Naive thymus-derived CD4-positive, alpha-beta T cell (primary cell): ENCODE measurements at regions not wholly inside any gene's neighbourhood (a gene's known extent, or its start where the extent isn't known, plus 50 kb on each side); places are given as distances from the start of the nearest gene placed in this dataset.
"Not testable (repeated sequence)": the region's sequence is repeated elsewhere in the genome, so short reads cannot be mapped to it uniquely, and the experiment has no call there.

Experiments
- ATAC-seq: fragments of 150-1000 bp; cut with Tn5 transposase; 2 replicates; pipeline ENCODE4 v1.10.0; 2021; ENCODE audit warnings: mild to moderate bottlenecking, moderate library complexity
- CTCF ChIA-PET: fragments of 350-600 bp; sonication (Branson Sonifier 250); formaldehyde crosslinking; loops from one replicate; lab custom pipeline; 2021; ENCODE audit warnings: antibody characterized with exemption; lab: Charles Lee
- POLR2A ChIA-PET: fragments of 350-600 bp; sonication (Branson Sonifier 250); formaldehyde crosslinking; loops from one replicate; lab custom pipeline; 2021; ENCODE audit warnings: antibody characterized with exemption, inconsistent platforms; lab: Charles Lee
- DNase-seq, 9 donors: peaks; one replicate each; pipeline versions ENCODE4 v3.0.0 to v3.0.0-alpha.2; 2020 to 2022; ENCODE audit warnings: mixed read lengths in 1 of 9
- H3K27ac ChIP-seq: one replicate; pipeline ENCODE4 v1.7.0; 2013; ENCODE audit warnings: mild to moderate bottlenecking, low read depth, low read length, moderate library complexity
- H3K27me3 ChIP-seq, 2 donors: one replicate each; pipeline ENCODE4 v1.7.0; 2013; ENCODE audit warnings: low read length in 2 of 2, mild to moderate bottlenecking in 2 of 2, moderate library complexity in 2 of 2; ENCODE audit not compliant: control insufficient read depth in 2 of 2, insufficient read depth in 2 of 2
- H3K36me3 ChIP-seq, 3 experiments: 1 replicate in 2 of 3; 2 replicates in 1 of 3; pipeline ENCODE4 v1.7.0; 2013; ENCODE audit warnings: low read length in 3 of 3, mild to moderate bottlenecking in 3 of 3, moderate library complexity in 1 of 3; ENCODE audit not compliant: insufficient read depth in 3 of 3, control insufficient read depth in 2 of 3
- H3K4me1 ChIP-seq, 2 donors: one replicate each; pipeline ENCODE4 v1.7.0; 2013; ENCODE audit warnings: low read length in 2 of 2, mild to moderate bottlenecking in 2 of 2, moderate library complexity in 1 of 2; ENCODE audit not compliant: control insufficient read depth in 2 of 2, insufficient read depth in 2 of 2
- H3K4me3 ChIP-seq: 2 replicates; pipeline ENCODE4 v1.7.0; 2013; ENCODE audit warnings: mild to moderate bottlenecking, low read length
- H3K9me3 ChIP-seq, 3 experiments: 1 replicate in 2 of 3; 2 replicates in 1 of 3; pipeline ENCODE4 v1.7.0; 2013; ENCODE audit warnings: low read length in 3 of 3; ENCODE audit not compliant: control insufficient read depth in 2 of 3
- H3K27ac Mint-ChIP-seq, 9 donors: one replicate each; pipeline ENCODE4 v1.8.0; 2020 to 2022; ENCODE audit warnings: mixed read lengths in 9 of 9, mild to moderate bottlenecking in 8 of 9, moderate library complexity in 5 of 9, inconsistent platforms in 2 of 9
- H3K27me3 Mint-ChIP-seq, 5 donors: one replicate each; pipeline ENCODE4 v1.8.0; 2021 to 2022; ENCODE audit warnings: mixed read lengths in 5 of 5, mild to moderate bottlenecking in 1 of 5
- H3K36me3 Mint-ChIP-seq, 5 donors: one replicate each; pipeline ENCODE4 v1.8.0; 2020 to 2022; ENCODE audit warnings: mixed read lengths in 5 of 5, mild to moderate bottlenecking in 3 of 5, inconsistent platforms in 1 of 5
- H3K4me1 Mint-ChIP-seq, 7 donors: one replicate each; pipeline ENCODE4 v1.8.0; 2020 to 2022; ENCODE audit warnings: mixed read lengths in 7 of 7, mild to moderate bottlenecking in 3 of 7, inconsistent platforms in 1 of 7
- H3K4me3 Mint-ChIP-seq, 10 donors: one replicate each; pipeline ENCODE4 v1.8.0; 2020 to 2022; ENCODE audit warnings: mild to moderate bottlenecking in 10 of 10, mixed read lengths in 10 of 10, moderate library complexity in 6 of 10, inconsistent platforms in 2 of 10
- H3K9me3 Mint-ChIP-seq, 11 donors: one replicate each; pipeline ENCODE4 v1.8.0; 2020 to 2022; ENCODE audit warnings: mixed read lengths in 11 of 11, mild to moderate bottlenecking in 4 of 11, inconsistent platforms in 1 of 11, moderate library complexity in 1 of 11
- intact Hi-C, 2 donors: fragments of 100-400 bp; cut with micrococcal nuclease; formaldehyde crosslinking; loops; one replicate each; pipeline ENCODE4 v1.15.1; 2023

GRCh38 chr4:131729205-131729604 is 1419.9 kb upstream of the PCDH10 start:
- H3K4me3 ChIP-seq, H3K27ac ChIP-seq, CTCF ChIA-PET, H3K4me1 Mint-ChIP-seq, H3K27me3 Mint-ChIP-seq, POLR2A ChIA-PET, H3K9me3 ChIP-seq, ATAC-seq, H3K36me3 ChIP-seq, intact Hi-C loops, H3K4me1 ChIP-seq, H3K27me3 ChIP-seq, H3K36me3 Mint-ChIP-seq, H3K4me3 Mint-ChIP-seq, H3K27ac Mint-ChIP-seq, DNase-seq: not testable (repeated sequence)
- H3K9me3 Mint-ChIP-seq: peaks cover 0 to 23% (median 6%) of the 10 kb centered on the region in 11 donors

- H3K9me3 Mint-ChIP-seq: peaks cover 0 to 23% (median 6%) of the 10 kb centered on the region in 11 donors
- H3K36me3 Mint-ChIP-seq, H3K4me3 Mint-ChIP-seq, H3K27me3 Mint-ChIP-seq, H3K36me3 ChIP-seq, intact Hi-C loops, H3K27ac Mint-ChIP-seq, CTCF ChIA-PET, H3K4me3 ChIP-seq, H3K4me1 Mint-ChIP-seq, ATAC-seq, POLR2A ChIA-PET, H3K9me3 ChIP-seq, H3K27me3 ChIP-seq, DNase-seq, H3K27ac ChIP-seq, H3K4me1 ChIP-seq: not testable (repeated sequence)
These were observed 1419.2 kb upstream of the PCDH10 start for GRCh38 chr4:131729716-131730398.

- H3K4me3 Mint-ChIP-seq, POLR2A ChIA-PET, H3K36me3 ChIP-seq, H3K27me3 Mint-ChIP-seq, DNase-seq, H3K9me3 ChIP-seq, ATAC-seq, H3K27me3 ChIP-seq, H3K4me1 ChIP-seq, H3K27ac Mint-ChIP-seq, CTCF ChIA-PET, H3K4me3 ChIP-seq, H3K36me3 Mint-ChIP-seq, intact Hi-C loops, H3K4me1 Mint-ChIP-seq, H3K27ac ChIP-seq: not testable (repeated sequence)
- H3K9me3 Mint-ChIP-seq: peaks cover 0 to 19% (median 3%) of the 10 kb centered on the region in 11 donors
These were observed 1418.5 kb upstream of the PCDH10 start for GRCh38 chr4:131730574-131730973.

- not testable (repeated sequence) for H3K4me3 Mint-ChIP-seq
These were observed 1417.0 kb upstream of the PCDH10 start for GRCh38 chr4:131732034-131732630.

GRCh38 chr4:131734321-131734720 is 1414.8 kb upstream of the PCDH10 start:
- H3K4me1 ChIP-seq, H3K27ac Mint-ChIP-seq, H3K9me3 ChIP-seq, intact Hi-C loops, CTCF ChIA-PET, H3K4me3 Mint-ChIP-seq, H3K27ac ChIP-seq, DNase-seq, POLR2A ChIA-PET, H3K27me3 ChIP-seq, H3K4me3 ChIP-seq, H3K4me1 Mint-ChIP-seq, H3K27me3 Mint-ChIP-seq, H3K36me3 ChIP-seq, ATAC-seq, H3K36me3 Mint-ChIP-seq: not testable (repeated sequence)
- peaks cover 0 to 13% (median 1%) of the 10 kb centered on the region in 11 donors for H3K9me3 Mint-ChIP-seq

More at GRCh38 chr4:131732034-131732630, 1417.0 kb upstream of the PCDH10 start:
- H3K36me3 ChIP-seq, ATAC-seq, H3K4me1 Mint-ChIP-seq, H3K27ac ChIP-seq, POLR2A ChIA-PET, H3K4me3 ChIP-seq, CTCF ChIA-PET, H3K9me3 ChIP-seq, H3K27me3 Mint-ChIP-seq, H3K27ac Mint-ChIP-seq, DNase-seq, intact Hi-C loops, H3K4me1 ChIP-seq, H3K27me3 ChIP-seq, H3K36me3 Mint-ChIP-seq: not testable (repeated sequence)
- H3K9me3 Mint-ChIP-seq: peaks cover 0 to 18% (median 3%) of the 10 kb centered on the region in 11 donors

GRCh38 chr4:131734851-131735385 is 1414.2 kb upstream of the PCDH10 start:
- H3K4me3 ChIP-seq, H3K4me1 ChIP-seq, H3K9me3 ChIP-seq, H3K27me3 ChIP-seq, POLR2A ChIA-PET, H3K27ac ChIP-seq, H3K4me3 Mint-ChIP-seq, H3K36me3 Mint-ChIP-seq, H3K27me3 Mint-ChIP-seq, intact Hi-C loops, ATAC-seq, H3K4me1 Mint-ChIP-seq, CTCF ChIA-PET, H3K27ac Mint-ChIP-seq, H3K36me3 ChIP-seq: not testable (repeated sequence)
- peak in 1 of 9 donors; percentile 24 for DNase-seq
- peaks cover 0 to 13% (median 1%) of the 10 kb centered on the region in 11 donors for H3K9me3 Mint-ChIP-seq

GRCh38 chr4:131738991-131739390 is 1410.1 kb upstream of the PCDH10 start:
- H3K4me1 ChIP-seq, H3K27me3 ChIP-seq, H3K36me3 Mint-ChIP-seq, H3K36me3 ChIP-seq, CTCF ChIA-PET, H3K9me3 Mint-ChIP-seq, H3K27me3 Mint-ChIP-seq, H3K4me1 Mint-ChIP-seq, H3K27ac ChIP-seq, ATAC-seq, H3K9me3 ChIP-seq, POLR2A ChIA-PET, intact Hi-C loops, H3K4me3 ChIP-seq, DNase-seq, H3K4me3 Mint-ChIP-seq, H3K27ac Mint-ChIP-seq: not testable (repeated sequence)
